ENCODE measurements at regions not wholly inside any gene's neighbourhood (a gene's known extent, or its start where the extent isn't known, plus 50 kb on each side); places are given as distances from the start of the nearest gene placed in this dataset.
"Not testable (repeated sequence)": the region's sequence is repeated elsewhere in the genome, so short reads cannot be mapped to it uniquely, and the experiment has no call there.

DNA sequence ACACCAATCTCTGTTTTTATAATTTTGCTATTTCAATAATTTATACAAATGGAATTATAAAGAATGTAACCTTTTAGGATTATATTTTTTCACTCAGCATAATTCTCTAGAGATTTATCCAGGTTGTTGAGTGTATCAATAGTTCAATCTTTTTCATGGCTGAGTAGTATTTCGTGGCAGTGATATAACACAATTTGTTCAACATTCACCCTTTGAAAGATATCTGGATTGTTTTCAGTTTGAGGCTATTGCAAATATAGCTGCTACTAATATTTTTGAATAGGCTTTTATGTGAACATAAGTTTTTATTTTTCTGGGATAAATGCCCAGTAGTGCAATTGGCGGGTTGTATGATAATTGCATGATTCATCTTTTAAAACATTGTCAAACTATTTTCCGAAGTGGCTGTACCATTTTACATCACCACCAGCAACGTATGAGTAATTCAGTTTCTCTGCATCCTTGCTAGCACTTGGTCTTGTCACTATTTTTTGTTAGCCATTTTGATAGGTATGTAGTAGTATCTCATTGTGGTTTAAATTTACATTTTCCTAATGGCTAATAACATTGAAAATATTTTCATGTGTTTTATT is 55.6 kb upstream of the ABCD3 start:
- DNase-seq (ENCODE audit: low read depth, low spot score): no peak

GRCh38 chr1:94358630-94359599 is 59.3 kb upstream of the ABCD3 start:
- no peak for DNase-seq (ENCODE audit: low read depth, low spot score)

GRCh38 chr1:94357661-94358060 is 60.5 kb upstream of the ABCD3 start:
- no peak for DNase-seq (ENCODE audit: low read depth, low spot score)

- DNase-seq (ENCODE audit: low read depth, low spot score): no peak
Measured at GRCh38 chr1:94355485-94355980, 62.7 kb upstream of the ABCD3 start.

GRCh38 chr1:94351481-94351880 is 66.7 kb upstream of the ABCD3 start:
- no peak for DNase-seq (ENCODE audit: low read depth, low spot score)

DNA sequence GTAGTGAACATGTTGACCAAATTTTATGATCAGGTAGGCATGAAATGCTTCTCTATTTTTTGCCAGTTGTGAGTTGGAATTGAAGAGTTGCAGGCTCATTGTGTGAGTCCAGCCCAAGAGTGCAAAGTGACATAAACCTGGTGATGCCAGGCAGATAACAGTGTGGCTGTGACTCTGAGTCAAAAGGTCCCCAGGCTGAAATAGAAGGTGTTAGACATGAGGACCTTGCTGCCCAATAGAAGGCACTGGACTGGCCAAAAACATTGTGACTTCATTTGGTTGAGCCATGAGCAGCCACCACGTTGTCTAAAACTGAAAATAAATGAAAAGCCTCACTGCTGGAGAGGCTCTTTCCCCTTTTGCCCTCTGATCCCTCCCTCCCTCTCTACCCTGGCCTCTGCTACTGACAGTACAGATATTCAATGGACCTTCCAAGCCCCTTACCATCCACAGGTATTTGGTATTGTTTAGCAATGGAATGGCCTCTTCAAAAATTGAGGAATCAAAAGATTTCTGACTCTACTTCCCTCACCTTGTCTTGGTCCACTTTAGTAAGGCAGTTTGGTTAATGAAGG is 67.8 kb upstream of the ABCD3 start:
- no peak for DNase-seq (ENCODE audit: low read depth, low spot score)

- DNase-seq (ENCODE audit: low read depth, low spot score): no peak
Measured at GRCh38 chr1:94349853-94350252, 68.3 kb upstream of the ABCD3 start.

DNA sequence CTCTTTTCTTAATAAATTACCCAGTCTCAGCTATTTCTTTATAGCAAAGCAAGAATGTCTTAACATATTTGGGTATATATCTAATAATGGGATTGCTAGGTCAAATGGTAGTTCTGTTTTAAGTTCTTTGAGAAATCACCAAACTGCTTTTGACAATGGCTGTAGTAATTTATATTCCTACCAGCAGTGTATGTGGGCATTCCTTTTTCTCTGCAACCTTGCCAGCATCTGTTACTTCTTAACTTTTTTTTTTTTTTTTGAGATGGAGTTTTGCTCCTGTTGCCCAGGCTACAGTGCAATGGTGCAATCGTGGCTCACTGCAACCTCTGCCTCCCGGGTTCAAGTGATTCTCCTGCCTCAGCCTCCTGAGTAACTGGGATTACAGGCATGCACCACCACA is 69.8 kb upstream of the ABCD3 start:
- DNase-seq (ENCODE audit: low read depth, low spot score): not testable (repeated sequence)

DNA sequence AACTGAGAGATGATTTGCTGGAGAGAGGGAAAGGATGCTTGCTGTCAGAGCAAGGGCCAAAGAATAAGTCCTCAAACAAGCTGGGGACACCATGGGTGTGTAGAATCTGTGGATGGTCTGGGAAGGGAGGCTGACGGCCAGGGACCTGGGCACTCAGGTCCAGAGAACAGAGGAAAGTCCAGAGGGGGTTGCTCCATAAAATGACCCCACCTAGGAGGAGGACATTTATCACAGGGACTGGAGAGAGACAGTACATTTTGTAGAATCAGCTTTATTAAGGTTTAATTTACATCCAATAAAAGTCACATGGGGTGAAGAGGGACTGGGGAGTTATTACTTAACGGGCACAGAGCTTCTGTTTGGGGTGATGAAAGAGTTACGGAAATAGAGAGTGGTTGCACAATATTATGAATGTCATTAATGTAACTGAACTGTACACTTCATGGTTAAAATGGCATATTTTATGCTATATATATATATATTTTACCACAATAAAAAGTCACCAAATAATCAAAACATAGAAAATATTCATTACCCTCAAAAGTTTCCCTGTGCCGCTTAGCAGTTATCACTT is 73.0 kb upstream of the ABCD3 start:
- DNase-seq (ENCODE audit: low read depth, low spot score): no peak

- no peak for DNase-seq (ENCODE audit: low read depth, low spot score)
Measured at GRCh38 chr1:94342416-94342815, 75.8 kb upstream of the ABCD3 start.

DNA sequence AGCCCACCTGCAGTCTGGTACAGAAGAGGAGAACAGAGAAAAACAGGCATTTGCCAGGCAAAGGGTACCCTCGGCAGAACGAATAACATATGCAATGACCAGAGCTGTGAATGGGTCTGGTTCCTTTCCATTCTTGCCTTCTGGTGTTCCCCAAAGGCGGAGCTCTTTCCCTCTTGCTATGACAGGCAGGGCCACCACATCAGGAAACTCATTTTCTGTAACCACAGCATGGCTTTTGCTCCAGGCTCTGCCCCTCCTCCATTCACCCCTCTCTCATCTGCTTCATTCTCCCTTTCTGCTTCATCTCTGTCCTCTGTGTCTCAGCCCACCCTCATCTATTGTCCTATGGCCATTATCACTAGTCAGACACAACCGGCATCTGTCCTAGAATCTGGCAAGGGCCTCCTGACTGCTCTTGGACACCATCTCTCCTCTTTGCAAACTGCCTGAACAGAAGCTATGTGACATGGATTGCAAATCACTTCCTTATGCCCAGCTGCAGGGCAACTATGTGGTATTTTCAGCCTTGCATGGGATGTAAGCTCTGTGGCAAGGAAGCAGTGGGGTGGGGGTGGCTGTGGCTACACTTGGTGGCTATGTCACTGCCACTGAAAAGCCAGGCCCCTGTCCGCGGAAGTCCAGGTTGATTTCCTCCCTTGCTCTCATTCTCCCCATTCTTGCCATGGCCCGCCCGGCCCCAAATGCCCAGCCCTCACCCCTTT is 78.8 kb upstream of the ABCD3 start:
- no peak for DNase-seq (ENCODE audit: low read depth, low spot score)

DNA sequence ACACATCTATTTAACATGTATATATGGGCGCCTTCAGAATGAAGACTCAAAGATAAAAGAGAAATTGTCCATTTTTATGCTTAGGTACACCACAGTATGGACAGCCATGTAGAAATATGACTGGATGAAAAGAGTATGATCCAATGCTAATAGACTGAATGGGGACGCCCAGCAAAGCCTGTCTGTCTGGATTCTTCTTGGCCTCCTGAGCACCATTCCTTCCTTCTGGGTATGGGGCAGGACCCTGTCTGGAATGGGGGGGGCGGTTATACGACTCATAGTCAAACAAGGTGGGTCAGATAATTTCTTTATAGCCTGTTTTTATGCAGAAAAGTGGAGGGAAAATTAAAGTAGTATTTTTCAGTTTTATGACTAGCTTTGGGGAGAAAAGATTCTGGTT is 81.2 kb upstream of the ABCD3 start:
- DNase-seq (ENCODE audit: low read depth, low spot score): no peak

GRCh38 chr1:94335950-94336349 is 82.2 kb upstream of the ABCD3 start:
- DNase-seq (ENCODE audit: low read depth, low spot score): peak; percentile 79

- DNase-seq (ENCODE audit: low read depth, low spot score): no peak
Measured at GRCh38 chr1:94335447-94335846, 82.7 kb upstream of the ABCD3 start.

DNA sequence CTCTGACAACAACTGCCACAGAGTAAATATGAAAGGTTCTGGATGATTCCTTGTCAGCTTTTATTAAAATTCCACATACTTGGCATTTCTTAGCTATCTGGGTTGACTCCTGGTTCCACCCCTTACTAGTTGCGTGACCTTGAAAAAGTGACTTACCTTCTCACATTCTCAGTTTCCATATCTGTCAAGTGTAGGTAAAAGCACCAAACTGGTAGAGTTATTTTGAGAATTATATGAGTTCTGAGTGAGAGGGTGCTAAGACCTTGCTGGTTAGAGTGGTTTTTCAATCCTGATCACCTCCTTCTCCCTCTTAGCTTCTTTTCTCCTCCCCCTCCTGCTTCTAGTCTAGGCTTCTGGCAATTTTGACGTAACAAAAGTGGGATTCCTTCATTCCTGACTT is 83.4 kb upstream of the ABCD3 start:
- no peak for DNase-seq (ENCODE audit: low read depth, low spot score)

- DNase-seq (ENCODE audit: low read depth, low spot score): no peak
Measured at GRCh38 chr1:94332952-94333351, 85.2 kb upstream of the ABCD3 start.

DNA sequence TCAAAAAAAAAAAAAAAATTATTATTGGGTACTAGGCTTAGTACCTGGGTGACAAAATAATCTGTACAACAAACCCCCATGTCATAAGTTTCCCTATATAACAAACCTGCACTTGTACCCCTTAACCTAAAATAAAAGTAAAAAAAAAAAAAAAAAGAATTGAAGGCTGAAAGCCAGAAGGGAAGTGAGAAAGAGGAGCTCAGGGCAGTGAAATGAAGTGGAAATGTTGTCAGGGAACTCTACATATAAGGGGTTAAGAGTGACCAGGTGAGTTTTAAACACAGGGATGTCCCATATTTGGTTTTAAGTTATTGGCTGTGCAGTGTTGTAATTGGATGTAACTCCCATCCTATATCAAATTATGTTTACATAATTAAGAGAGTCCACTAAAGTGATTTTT is 85.7 kb upstream of the ABCD3 start:
- no peak for DNase-seq (ENCODE audit: low read depth, low spot score)

DNA sequence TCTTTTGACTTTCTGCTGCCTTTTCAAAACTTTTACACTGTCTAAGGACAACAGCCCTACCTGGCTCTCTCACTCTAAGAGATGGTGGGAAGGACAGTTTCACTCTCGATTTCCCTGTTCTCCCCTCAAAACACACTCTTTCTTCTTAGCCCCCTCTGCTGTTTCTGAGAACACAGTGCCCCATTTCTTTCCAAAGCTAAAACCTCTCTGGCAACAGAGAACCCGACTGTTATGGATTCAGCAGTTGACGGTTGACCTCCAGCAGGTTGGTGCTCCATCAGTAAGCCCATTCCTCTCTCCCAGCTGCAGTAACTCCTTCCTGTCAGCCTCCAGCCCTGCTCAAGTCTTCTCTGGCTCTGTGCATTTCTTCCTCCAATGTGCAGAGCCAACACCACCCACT is 88.2 kb upstream of the ABCD3 start:
- no peak for DNase-seq (ENCODE audit: low read depth, low spot score)

- DNase-seq (ENCODE audit: low read depth, low spot score): no peak
Measured at GRCh38 chr1:94329276-94329675, 88.9 kb upstream of the ABCD3 start.

GRCh38 chr1:94327001-94327690 is 89.8 kb upstream of the ARHGAP29 start:
- DNase-seq (ENCODE audit: low read depth, low spot score): no peak

DNA sequence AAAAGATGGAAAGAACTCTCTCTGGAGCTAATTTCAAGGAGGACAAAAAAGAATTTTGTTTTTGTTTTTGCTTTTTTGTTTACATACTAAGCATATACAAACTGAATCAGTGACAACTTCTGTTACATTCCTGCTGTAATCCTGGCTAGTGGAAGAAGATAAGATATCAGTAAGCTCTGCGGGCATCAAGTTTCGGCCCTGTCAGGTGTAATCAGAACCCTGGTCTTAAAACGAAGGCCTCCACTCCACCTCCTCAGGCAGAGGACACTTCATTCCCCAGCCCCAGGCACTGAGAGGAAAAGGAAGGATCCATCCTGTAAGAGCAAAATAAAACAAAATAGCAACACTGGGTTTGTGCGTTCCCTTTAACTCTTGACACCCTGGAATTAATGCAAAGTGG is 88.9 kb upstream of the ARHGAP29 start:
- DNase-seq (ENCODE audit: low read depth, low spot score): no peak

Data from brain pericyte (primary cell).